CD4-positive, alpha-beta T cell treated with Interleukin-6 at 100 ng/mL for 8 hours (primary cell): ENCODE measurements at regions not wholly inside any gene's neighbourhood (a gene's known extent, or its start where the extent isn't known, plus 50 kb on each side); places are given as distances from the start of the nearest gene placed in this dataset.
"Not testable (repeated sequence)": the region's sequence is repeated elsewhere in the genome, so short reads cannot be mapped to it uniquely, and the experiment has no call there.

Experiments
- DNase-seq: peaks from one replicate; pipeline ENCODE4 v3.0.0-alpha.2; 2020; ENCODE audit warnings: mixed read lengths, low spot score

- DNase-seq = no peak
These were observed 154.1 kb upstream of the SH3BP4 start for GRCh38 chr2:234797566-234798250.

- DNase-seq = no peak
These were observed 155.7 kb upstream of the SH3BP4 start for GRCh38 chr2:234796045-234796591.

DNA sequence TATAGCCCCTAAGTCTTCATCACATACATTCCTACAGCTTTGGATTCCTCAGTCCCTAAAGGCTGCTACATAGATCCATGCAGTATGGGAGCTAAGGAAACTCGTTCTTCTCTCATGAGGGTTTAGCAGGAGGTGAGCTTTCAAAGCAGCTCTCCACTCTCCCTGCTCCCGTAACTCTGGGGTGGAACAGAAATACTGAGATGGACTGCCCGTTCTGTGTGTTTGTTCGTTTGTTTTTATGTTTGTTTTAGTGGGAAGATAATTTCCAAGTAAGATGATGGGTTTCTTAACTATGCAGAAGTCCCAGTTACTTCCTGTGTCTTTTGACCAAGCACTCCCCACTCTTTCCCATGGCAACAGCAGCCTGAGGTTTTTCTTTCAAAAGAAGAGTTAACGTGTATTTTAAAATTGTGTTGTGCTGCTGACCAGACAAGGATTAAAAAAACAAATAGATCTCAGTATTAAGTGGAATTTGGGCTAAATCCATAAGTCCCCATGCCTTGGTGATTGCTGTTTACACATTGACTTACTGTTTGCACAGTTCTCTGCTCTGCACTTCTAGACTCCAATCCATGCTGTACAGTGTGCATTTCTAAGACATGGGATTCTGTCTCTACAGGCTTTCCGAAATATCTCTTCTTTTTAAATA, 156.4 kb upstream of the SH3BP4 start:
- DNase-seq = no peak

DNA sequence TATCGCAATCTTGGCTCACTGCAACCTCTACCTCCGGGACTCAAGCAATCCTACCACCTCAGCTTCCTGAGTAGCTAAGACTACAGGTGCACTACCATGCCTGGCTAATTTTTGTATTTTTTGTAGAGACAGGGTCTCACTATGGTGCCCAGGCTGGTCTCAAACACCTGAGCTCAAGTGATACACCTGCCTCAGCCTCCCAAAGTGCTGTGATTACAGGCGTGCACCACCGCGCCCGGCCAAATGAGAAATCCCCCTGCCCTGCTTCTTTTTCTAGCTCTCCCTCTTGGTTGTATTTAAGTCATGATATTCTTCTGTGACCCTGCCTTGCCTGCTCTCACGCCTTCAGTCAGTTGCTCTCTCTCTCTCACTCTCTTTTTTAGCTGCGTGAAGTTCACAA, 157.0 kb upstream of the SH3BP4 start:
- DNase-seq = no peak

DNA sequence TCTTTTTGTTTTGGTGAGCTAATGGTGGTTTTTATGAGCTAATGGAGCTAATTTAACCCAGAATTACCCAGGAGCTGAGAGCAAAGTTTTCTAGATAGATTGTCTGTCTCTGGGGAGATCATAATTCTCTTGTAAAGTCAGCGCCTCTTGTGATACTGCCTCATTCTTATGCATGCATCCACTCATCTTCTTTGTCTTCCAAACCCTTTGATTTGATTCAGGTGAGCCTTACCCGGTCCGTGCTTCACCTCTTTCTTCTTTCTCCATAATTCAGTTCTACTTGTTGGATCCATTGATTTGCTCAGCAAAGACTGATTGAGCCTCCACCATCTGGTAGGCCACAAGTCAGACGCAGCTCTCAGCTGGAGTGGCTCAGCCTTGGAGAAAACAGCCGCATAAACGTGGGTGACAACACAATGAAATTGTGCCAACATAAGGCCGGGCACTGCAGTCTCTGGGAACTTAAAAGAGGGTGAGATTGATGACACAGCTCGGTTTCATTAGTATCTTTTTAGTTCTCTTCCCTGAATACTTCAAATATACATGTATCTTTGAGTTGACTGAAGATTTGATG, 158.5 kb upstream of the SH3BP4 start:
- DNase-seq = no peak

DNA sequence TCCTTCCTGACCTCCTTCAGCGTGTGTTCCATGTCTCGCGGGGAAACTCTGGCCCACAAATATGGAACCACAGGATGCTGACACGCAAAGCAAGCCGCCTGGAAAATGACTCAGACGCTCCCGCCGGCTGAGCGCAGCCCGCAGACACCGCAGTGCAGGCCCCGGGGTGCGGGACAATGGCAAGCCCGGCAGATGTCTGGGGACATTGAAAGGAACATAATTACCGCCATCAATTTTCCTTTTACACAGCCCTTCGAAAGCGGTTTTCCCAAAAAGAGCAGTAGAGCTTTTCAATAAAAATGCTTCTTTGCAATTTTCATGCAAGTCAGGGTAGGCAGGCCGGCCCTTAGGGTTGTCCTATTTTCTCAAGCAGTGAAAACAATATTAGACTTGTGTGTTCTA, 159.2 kb upstream of the SH3BP4 start:
- DNase-seq = no peak

- DNase-seq = not testable (repeated sequence)
These were observed 159.7 kb upstream of the SH3BP4 start for GRCh38 chr2:234792096-234792495.

DNA sequence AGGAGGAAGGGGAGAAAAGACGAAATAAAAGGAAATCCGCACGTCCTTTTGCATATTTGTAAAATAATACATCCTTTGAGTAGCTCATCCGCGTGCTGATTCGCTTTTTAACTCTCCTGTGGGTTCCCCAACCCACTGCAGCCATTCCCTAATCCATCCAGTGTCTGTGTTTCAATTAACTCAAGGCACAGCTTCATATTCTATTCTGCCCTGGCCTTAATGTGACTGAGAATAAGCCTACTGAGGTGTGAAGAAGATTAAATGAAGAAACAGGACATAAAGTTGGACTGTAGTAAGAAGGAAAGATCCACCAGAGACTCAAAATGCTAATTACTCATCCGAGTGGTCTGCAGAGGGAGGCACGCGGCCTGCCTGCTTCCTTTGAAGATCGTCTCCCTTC, 161.4 kb upstream of the SH3BP4 start:
- DNase-seq = no peak

DNA sequence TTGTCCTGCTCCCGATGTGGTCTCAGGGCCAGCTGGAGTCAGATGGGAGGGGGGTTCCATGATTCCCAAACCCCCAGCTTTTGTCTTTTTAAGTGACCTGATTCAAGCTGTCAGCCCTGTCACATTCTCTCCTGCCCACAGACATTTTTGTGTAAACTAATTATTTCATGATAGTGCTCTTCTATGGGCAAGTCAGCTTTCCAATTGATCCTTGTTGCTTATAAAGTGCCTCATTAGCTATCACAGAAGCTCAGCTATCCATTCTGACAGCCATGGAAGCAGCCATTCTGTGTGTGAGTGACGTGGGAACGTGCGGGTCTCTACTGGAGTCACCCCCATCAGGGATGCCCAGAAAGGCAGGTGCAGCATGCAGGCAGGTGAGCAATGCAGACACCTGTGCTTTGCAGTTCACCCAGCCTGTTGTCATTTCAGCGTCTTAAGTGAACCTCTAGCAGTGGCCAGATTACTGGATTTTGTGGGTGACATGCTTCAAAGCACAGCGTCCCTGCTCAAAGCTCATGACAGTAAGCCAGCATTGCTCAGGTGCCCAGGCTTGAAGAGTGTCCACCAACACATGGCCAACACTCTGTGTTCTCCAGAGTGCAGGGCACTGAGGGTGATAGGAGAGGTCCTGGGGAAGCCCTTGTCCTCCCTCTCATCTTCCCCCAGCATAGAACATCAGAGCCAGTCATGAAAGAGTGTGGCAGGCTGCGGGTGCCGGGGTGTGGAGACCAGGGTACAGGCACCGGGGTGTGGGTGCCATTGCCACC, 162.1 kb upstream of the SH3BP4 start:
- no peak for DNase-seq

DNA sequence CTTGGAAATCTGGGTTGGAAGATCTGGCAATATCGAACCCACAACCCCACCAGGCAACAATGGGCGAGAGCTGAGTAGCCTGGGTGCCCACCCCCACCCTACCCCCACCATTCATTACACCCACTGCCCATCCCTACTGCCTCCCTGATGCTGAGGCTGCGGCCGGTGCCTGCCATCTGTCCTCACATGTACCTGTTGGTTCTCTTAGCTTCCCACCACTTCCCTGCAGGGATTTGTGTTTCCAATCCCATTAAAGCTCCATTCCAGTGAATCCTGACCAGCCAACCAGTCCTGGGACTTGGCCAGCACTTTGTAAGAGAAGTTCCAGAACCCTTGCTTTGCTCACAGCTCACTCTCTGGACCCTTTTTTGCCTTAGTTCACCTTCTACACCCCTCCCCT, 163.0 kb upstream of the SH3BP4 start:
- no peak for DNase-seq

- DNase-seq = no peak
These were observed 163.4 kb upstream of the SH3BP4 start for GRCh38 chr2:234788381-234788780.

GRCh38 chr2:234787114-234787513, 164.7 kb upstream of the SH3BP4 start:
- no peak for DNase-seq

GRCh38 chr2:234773764-234774409, 177.9 kb upstream of the SH3BP4 start:
- DNase-seq = no peak

DNA sequence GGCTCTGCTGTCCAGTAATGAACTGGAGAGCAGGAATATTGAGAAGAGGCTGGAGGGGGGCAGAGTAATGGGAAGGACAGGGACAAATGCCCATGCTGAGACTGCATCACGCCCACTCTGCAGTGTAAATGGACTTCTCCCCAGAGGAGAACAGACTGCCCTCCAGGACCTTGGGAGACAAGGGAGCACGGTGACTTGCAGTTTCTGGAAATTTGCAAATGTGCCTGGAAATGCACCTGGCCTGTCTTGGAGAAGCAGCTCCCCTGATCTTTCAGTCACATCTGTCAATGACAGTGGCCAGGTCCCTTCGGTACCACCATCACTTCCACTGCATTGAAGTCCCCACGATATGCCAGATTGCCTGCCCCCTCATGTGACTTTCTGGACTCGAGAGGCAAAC, 178.7 kb upstream of the SH3BP4 start:
- DNase-seq = no peak

- DNase-seq = no peak
These were observed 179.1 kb upstream of the SH3BP4 start for GRCh38 chr2:234772733-234773060.

DNA sequence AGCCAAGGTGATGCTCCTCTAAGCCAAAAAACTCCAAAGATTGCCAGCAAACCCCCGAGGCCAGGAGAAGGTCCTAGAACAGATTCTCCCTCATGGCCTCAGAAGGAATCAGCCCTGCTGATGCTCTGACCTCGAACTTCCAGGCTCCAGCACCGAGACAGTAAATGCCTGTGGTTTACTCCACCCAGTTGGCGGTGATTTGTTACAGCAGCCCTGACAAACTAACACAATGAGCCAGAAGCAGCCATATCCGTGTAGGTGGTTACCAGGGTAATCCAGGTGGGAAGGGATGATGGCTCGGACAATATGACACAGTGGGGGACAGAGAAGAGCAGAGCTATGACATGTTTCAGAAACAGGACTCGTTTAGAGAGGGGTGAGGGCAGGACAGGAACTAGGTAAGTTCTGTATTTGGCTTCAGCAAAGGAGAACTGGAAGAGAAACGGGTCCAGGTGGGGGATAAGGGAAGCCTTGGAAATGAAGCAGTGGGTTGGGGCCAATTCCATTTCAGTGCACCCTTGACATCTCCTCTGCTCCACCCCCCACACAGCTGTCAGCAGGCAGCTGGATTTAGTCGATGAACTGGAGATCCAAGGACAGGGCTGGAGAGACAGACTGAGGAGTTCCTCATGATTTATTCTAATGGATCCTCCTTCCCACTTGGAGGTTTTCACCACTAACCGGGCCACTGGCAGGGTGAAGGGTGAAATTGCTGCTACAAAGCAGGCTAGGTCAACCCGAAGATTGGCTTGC, 179.7 kb upstream of the SH3BP4 start:
- DNase-seq = no peak

DNA sequence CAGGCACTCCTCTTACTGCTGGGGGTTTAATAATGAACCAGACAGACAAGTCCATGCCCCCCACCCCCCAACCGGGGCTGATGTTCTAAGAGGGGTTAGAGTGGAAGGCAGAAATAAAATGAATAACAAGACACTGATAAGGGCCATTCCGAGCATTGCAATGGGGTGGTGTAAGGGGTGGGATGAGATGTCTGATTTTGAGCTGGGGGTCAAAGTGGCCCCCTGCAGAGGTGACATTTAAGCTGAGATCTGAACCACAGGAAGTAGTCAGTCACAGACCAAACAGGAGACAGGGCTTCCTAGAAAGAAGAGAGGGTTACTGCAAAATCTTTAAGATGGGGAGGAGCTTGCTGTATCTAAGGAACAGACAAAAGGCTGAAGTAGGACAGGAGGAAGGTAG, 180.6 kb upstream of the SH3BP4 start:
- no peak for DNase-seq

DNA sequence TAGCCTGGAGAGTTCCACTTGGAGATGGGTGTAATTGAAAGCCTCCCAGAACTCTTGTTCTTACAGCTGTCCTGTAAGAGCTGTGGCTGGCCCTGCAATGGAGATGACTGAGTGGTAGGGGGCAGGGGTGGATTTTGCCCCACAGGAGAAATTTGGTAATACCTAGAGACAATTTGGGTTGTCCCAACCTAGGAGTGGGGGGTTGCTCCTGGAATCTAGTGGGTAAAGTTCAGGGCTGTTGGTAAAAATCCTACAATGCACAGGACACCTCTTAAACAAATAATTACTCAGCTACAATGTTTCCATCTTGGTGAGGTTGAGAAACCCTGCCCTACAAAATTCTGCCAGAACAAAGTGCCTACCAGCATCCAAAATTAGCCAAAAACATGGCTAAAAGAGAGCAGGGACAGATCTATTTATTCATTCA, 181.1 kb upstream of the SH3BP4 start:
- DNase-seq = no peak

- no peak for DNase-seq
These were observed 181.7 kb upstream of the SH3BP4 start for GRCh38 chr2:234770031-234770506.

GRCh38 chr2:234768608-234769196, 183.1 kb upstream of the SH3BP4 start:
- no peak for DNase-seq

GRCh38 chr2:234765279-234765678, 186.5 kb upstream of the SH3BP4 start:
- no peak for DNase-seq
